ENCODE measurements at regions not wholly inside any gene's neighbourhood (a gene's known extent, or its start where the extent isn't known, plus 50 kb on each side); places are given as distances from the start of the nearest gene placed in this dataset.

DNA sequence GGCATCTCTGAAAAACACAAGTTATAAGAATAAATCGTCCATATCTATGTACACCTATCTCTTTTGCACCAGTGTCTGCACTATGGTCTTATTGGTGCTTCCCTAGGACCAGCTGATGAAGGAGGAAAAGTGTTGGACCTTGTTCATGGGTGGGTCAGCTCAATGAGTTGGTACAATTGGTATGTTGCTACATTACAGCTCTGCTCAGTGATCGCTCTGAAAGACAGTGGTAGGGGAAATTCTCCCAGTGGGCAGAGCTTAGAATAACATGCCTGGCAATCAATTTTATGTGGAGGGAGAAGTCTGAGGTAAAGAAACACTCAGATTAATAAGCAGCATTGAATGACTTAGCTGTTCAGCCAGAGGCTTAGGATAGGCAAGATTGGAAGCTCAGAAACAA, 138.7 kb upstream of the KL start:
- TF ChIP-seq, protein P1, sequence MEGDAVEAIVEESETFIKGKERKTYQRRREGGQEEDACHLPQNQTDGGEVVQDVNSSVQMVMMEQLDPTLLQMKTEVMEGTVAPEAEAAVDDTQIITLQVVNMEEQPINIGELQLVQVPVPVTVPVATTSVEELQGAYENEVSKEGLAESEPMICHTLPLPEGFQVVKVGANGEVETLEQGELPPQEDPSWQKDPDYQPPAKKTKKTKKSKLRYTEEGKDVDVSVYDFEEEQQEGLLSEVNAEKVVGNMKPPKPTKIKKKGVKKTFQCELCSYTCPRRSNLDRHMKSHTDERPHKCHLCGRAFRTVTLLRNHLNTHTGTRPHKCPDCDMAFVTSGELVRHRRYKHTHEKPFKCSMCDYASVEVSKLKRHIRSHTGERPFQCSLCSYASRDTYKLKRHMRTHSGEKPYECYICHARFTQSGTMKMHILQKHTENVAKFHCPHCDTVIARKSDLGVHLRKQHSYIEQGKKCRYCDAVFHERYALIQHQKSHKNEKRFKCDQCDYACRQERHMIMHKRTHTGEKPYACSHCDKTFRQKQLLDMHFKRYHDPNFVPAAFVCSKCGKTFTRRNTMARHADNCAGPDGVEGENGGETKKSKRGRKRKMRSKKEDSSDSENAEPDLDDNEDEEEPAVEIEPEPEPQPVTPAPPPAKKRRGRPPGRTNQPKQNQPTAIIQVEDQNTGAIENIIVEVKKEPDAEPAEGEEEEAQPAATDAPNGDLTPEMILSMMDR (IDR thresholded peaks at IDR 0.05), result no peak

DNA sequence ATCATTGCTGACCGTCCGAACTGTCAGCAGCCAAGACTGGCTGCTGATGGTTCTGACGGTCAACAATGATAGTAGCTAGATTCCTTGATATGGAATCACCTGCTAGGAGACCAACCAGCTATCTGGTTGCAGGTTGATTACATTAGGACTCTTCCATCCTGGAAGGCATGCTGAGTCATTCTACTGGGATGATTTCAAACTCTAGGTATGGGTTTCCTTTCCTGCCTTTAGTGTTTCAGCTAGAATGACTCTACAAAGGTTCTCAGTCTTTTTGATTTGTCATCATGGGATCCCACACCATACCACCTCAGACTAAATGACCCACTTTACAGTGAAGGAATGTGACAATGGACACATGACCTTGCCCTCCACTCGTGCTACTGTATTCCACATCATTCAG, 138.1 kb upstream of the KL start:
- H3K27ac Mint-ChIP-seq, result no peak overlapping the region
- DNase-seq, result peak; percentile 39
- TF ChIP-seq, protein P1 (IDR thresholded peaks at IDR 0.05), result no peak

More for the DNA sequence above, 138.7 kb upstream of the KL start:
- H3K9me3 Mint-ChIP-seq, result no peaks in the 10 kb centered on the region
- peaks cover 11% of the 10 kb centered on the region for H3K27me3 Mint-ChIP-seq (ENCODE audit: insufficient read depth)
- H3K4me1 Mint-ChIP-seq (ENCODE audit: low read depth), result peaks cover 26% of the 10 kb centered on the region
- no peak for DNase-seq
- no peaks in the 10 kb centered on the region for H3K36me3 Mint-ChIP-seq (ENCODE audit: low read depth)
- no peak overlapping the region for H3K4me3 Mint-ChIP-seq
- H3K27ac Mint-ChIP-seq, result no peak overlapping the region

DNA sequence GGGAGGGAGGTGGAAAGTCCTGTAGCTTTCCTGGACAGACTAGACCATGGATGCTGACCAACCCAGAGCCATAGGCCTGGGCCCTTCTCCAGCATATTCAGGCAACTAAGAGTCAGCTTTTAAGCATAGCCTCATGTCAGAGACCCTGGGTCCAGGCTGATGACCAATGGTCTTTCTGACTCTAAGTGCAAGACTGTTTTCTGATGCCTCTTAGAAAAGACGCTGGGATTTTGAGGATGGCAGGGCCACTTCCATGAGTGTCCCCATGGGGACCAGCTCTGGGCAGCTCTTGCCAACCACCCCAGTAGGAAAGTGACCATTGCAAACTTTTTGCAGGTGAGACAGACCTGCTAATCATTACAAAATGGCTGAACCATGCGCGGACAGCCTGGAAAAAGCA, 135.6 kb upstream of the KL start:
- Mint-ChIP-seq H3K36me3 (ENCODE audit: low read depth) (no peaks in the 10 kb centered on the region), H3K9me3 (no peaks in the 10 kb centered on the region), H3K4me1 (ENCODE audit: low read depth) (peaks cover 32% of the 10 kb centered on the region), H3K4me3 (no peak overlapping the region), H3K27me3 (ENCODE audit: insufficient read depth) (peaks cover 9% of the 10 kb centered on the region), H3K27ac (no peak overlapping the region)
- TF ChIP-seq, protein P1 (IDR thresholded peaks at IDR 0.05), result no peak
- DNase-seq, result no peak

More for the DNA sequence above, 138.1 kb upstream of the KL start:
- H3K4me1 Mint-ChIP-seq (ENCODE audit: low read depth), result peaks cover 27% of the 10 kb centered on the region
- peaks cover 5% of the 10 kb centered on the region for H3K27me3 Mint-ChIP-seq (ENCODE audit: insufficient read depth)
- H3K4me3 Mint-ChIP-seq, result no peak overlapping the region
- H3K36me3 Mint-ChIP-seq (ENCODE audit: low read depth), result no peaks in the 10 kb centered on the region
- no peaks in the 10 kb centered on the region for H3K9me3 Mint-ChIP-seq

DNA sequence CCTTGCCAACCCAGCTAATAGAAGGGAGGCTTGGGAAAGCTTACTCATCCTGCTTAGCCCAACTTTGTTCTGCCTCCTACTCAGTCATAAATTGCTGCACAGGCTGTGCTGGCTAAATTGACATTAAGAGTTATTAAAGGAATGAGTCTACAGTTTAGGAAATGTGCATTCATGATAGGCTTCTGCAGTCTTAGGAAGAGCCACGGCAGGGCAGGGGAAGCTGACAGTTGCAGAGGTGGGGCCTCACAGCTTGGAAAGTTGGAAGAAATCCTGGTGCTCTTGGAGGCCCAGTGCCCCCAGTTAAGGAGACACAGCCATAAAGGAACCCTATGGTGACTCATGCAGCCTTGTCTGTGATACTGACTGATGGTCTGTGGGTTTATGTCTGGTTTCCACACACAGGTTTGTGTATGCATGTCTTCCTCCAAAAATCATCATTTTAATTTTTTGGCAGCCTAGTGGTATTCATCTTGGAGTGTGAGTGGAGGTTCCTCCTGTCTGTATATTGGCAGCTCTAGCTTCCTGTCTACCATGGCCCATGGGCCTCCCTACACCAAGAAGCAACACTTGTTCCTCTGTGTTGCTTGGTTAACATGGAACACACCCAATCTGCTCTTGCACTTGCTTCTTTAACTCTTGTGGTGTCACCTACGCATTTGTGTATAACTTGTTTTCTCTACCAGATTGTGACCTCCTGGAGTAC, 135.0 kb upstream of the KL start:
- peak; percentile 60 for DNase-seq
- H3K4me3 Mint-ChIP-seq, result no peak overlapping the region
- H3K4me1 Mint-ChIP-seq (ENCODE audit: low read depth), result peaks cover 32% of the 10 kb centered on the region
- TF ChIP-seq, protein P1 (IDR thresholded peaks at IDR 0.05), result no peak
- H3K36me3 Mint-ChIP-seq (ENCODE audit: low read depth), result no peaks in the 10 kb centered on the region
- H3K9me3 Mint-ChIP-seq, result no peaks in the 10 kb centered on the region
- H3K27ac Mint-ChIP-seq, result no peak overlapping the region
- H3K27me3 Mint-ChIP-seq (ENCODE audit: insufficient read depth), result peaks cover 6% of the 10 kb centered on the region

DNA sequence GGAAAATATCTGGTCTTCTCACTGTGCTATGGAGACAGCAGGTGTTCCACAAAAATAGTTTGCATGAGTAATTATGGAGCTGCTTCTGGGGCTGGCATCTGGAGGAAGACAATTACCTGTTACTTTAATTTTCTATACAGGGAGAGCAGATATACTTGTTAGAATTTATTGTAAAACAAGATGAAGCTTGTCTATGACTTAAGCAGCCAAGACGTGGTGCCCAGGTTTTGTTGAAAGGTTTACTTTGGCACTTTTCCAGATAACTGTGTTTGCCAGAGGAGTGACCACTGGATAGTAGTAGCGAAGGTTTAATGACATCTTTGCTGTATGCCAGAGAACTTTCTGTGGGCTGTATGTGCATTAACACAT, 134.5 kb upstream of the KL start:
- H3K36me3 Mint-ChIP-seq (ENCODE audit: low read depth), result no peaks in the 10 kb centered on the region
- TF ChIP-seq, protein P1 (IDR thresholded peaks at IDR 0.05), result no peak
- peaks cover 6% of the 10 kb centered on the region for H3K27me3 Mint-ChIP-seq (ENCODE audit: insufficient read depth)
- H3K9me3 Mint-ChIP-seq, result no peaks in the 10 kb centered on the region
- no peak overlapping the region for H3K4me3 Mint-ChIP-seq
- H3K27ac Mint-ChIP-seq, result no peak overlapping the region
- no peak for DNase-seq
- peaks cover 32% of the 10 kb centered on the region for H3K4me1 Mint-ChIP-seq (ENCODE audit: low read depth)
